ENCODE measurements at regions not wholly inside any gene's neighbourhood (a gene's known extent, or its start where the extent isn't known, plus 50 kb on each side); places are given as distances from the start of the nearest gene placed in this dataset.

- TF ChIP-seq CTCF (conservative IDR thresholded peaks at IDR 0.05; ENCODE audit: low read depth, low read length) = no peak
- H3K27me3 ChIP-seq (ENCODE audit: insufficient read depth, low read depth) = no peaks in the 10 kb centered on the region
- no peak overlapping the region for H3K4me2 ChIP-seq
- no peak overlapping the region for H2AFZ ChIP-seq (ENCODE audit: low read depth)
- peaks cover 5% of the 10 kb centered on the region for H3K4me1 ChIP-seq (ENCODE audit: low read depth, poor library complexity, severe bottlenecking)
- no peak overlapping the region for H3K27ac ChIP-seq
- H3K4me3 ChIP-seq (IDR thresholded peaks at IDR 0.05; ENCODE audit: insufficient read depth, low read depth, low read length) = no peak overlapping the region
- no peak overlapping the region for H3K9ac ChIP-seq
- H4K20me1 ChIP-seq (ENCODE audit: insufficient read depth) = no peaks in the 10 kb centered on the region
- H3K36me3 ChIP-seq (ENCODE audit: insufficient read depth) = no peaks in the 10 kb centered on the region
- no peaks in the 10 kb centered on the region for H3K79me2 ChIP-seq (ENCODE audit: insufficient read depth, low read depth)
These were observed 161.8 kb upstream of the IVNS1ABP start for GRCh38 chr1:185478877-185479276.

GRCh38 chr1:185477638-185478580, 160.9 kb upstream of the IVNS1ABP start:
- H3K4me3 ChIP-seq (IDR thresholded peaks at IDR 0.05; ENCODE audit: insufficient read depth, low read depth, low read length) = no peak overlapping the region
- no peaks in the 10 kb centered on the region for H4K20me1 ChIP-seq (ENCODE audit: insufficient read depth)
- H3K4me1 ChIP-seq (ENCODE audit: low read depth, poor library complexity, severe bottlenecking) = no peaks in the 10 kb centered on the region
- no peaks in the 10 kb centered on the region for H3K27me3 ChIP-seq (ENCODE audit: insufficient read depth, low read depth)
- no peaks in the 10 kb centered on the region for H3K79me2 ChIP-seq (ENCODE audit: insufficient read depth, low read depth)
- H3K36me3 ChIP-seq (ENCODE audit: insufficient read depth) = no peaks in the 10 kb centered on the region
- H2AFZ ChIP-seq (ENCODE audit: low read depth) = no peak overlapping the region
- no peak for TF ChIP-seq CTCF (conservative IDR thresholded peaks at IDR 0.05; ENCODE audit: low read depth, low read length)
- no peak overlapping the region for H3K27ac ChIP-seq
- no peak overlapping the region for H3K4me2 ChIP-seq
- H3K9ac ChIP-seq = no peak overlapping the region

GRCh38 chr1:185474440-185475149, 157.6 kb upstream of the IVNS1ABP start:
- no peaks in the 10 kb centered on the region for H3K4me1 ChIP-seq (ENCODE audit: low read depth, poor library complexity, severe bottlenecking)
- H3K4me3 ChIP-seq (IDR thresholded peaks at IDR 0.05; ENCODE audit: insufficient read depth, low read depth, low read length) = no peak overlapping the region
- no peaks in the 10 kb centered on the region for H3K79me2 ChIP-seq (ENCODE audit: insufficient read depth, low read depth)
- no peak overlapping the region for H3K9ac ChIP-seq
- H3K36me3 ChIP-seq (ENCODE audit: insufficient read depth) = no peaks in the 10 kb centered on the region
- H3K27ac ChIP-seq = no peak overlapping the region
- no peak overlapping the region for H3K4me2 ChIP-seq
- no peaks in the 10 kb centered on the region for H3K27me3 ChIP-seq (ENCODE audit: insufficient read depth, low read depth)
- H2AFZ ChIP-seq (ENCODE audit: low read depth) = no peak overlapping the region
- TF ChIP-seq CTCF (conservative IDR thresholded peaks at IDR 0.05; ENCODE audit: low read depth, low read length) = no peak
- no peaks in the 10 kb centered on the region for H4K20me1 ChIP-seq (ENCODE audit: insufficient read depth)

- Histone ChIP-seq H3K79me2 (ENCODE audit: insufficient read depth, low read depth) (no peaks in the 10 kb centered on the region), H3K36me3 (ENCODE audit: insufficient read depth) (no peaks in the 10 kb centered on the region), H3K27ac (no peak overlapping the region), H3K4me3 (IDR thresholded peaks at IDR 0.05; ENCODE audit: insufficient read depth, low read depth, low read length) (no peak overlapping the region), H4K20me1 (ENCODE audit: insufficient read depth) (no peaks in the 10 kb centered on the region), H3K4me2 (no peak overlapping the region), H2AFZ (ENCODE audit: low read depth) (no peak overlapping the region), H3K4me1 (ENCODE audit: low read depth, poor library complexity, severe bottlenecking) (no peaks in the 10 kb centered on the region), H3K9ac (no peak overlapping the region), H3K27me3 (ENCODE audit: insufficient read depth, low read depth) (no peaks in the 10 kb centered on the region)
- TF ChIP-seq CTCF (conservative IDR thresholded peaks at IDR 0.05; ENCODE audit: low read depth, low read length) = no peak
These were observed 156.1 kb upstream of the IVNS1ABP start for GRCh38 chr1:185473186-185473585.
